ENCODE measurements at regions not wholly inside any gene's neighbourhood (a gene's known extent, or its start where the extent isn't known, plus 50 kb on each side); places are given as distances from the start of the nearest gene placed in this dataset.

GRCh38 chr9:82449986-82450385 lies 461.4 kb downstream of the SPATA31D1 start:
- DNase-seq (ENCODE audit: low spot score), result no peak
- no peak for TF ChIP-seq CTCF (IDR thresholded peaks at IDR 0.05; ENCODE audit: extremely low read depth, insufficient read depth, missing control alignments)
- in situ Hi-C loops (cut with MboI; ENCODE audit: low pct_unique_long_range_greater_than_20kb, low sequenced_read_pairs, unreplicated experiment), result no loop called here

GRCh38 chr9:82454509-82455190 lies 466.1 kb downstream of the SPATA31D1 start:
- TF ChIP-seq CTCF (IDR thresholded peaks at IDR 0.05; ENCODE audit: extremely low read depth, insufficient read depth, missing control alignments), result no peak
- in situ Hi-C loops (cut with MboI; ENCODE audit: low pct_unique_long_range_greater_than_20kb, low sequenced_read_pairs, unreplicated experiment), result no loop called here
- no peak for DNase-seq (ENCODE audit: low spot score)

GRCh38 chr9:82456642-82457041 lies 468.1 kb downstream of the SPATA31D1 start:
- TF ChIP-seq CTCF (IDR thresholded peaks at IDR 0.05; ENCODE audit: extremely low read depth, insufficient read depth, missing control alignments), result no peak
- in situ Hi-C loops (cut with MboI; ENCODE audit: low pct_unique_long_range_greater_than_20kb, low sequenced_read_pairs, unreplicated experiment), result no loop called here
- no peak for DNase-seq (ENCODE audit: low spot score)

GRCh38 chr9:82457298-82457697 lies 468.7 kb downstream of the SPATA31D1 start:
- in situ Hi-C loops (cut with MboI; ENCODE audit: low pct_unique_long_range_greater_than_20kb, low sequenced_read_pairs, unreplicated experiment), result no loop called here
- DNase-seq (ENCODE audit: low spot score), result no peak

GRCh38 chr9:82457891-82458290 lies 469.3 kb downstream of the SPATA31D1 start:
- no peak for DNase-seq (ENCODE audit: low spot score)
- TF ChIP-seq CTCF (IDR thresholded peaks at IDR 0.05; ENCODE audit: extremely low read depth, insufficient read depth, missing control alignments), result no peak
- in situ Hi-C loops (cut with MboI; ENCODE audit: low pct_unique_long_range_greater_than_20kb, low sequenced_read_pairs, unreplicated experiment), result no loop called here

More at GRCh38 chr9:82457298-82457697, 468.7 kb downstream of the SPATA31D1 start:
- no peak for TF ChIP-seq CTCF (IDR thresholded peaks at IDR 0.05; ENCODE audit: extremely low read depth, insufficient read depth, missing control alignments)

GRCh38 chr9:82458296-82458695 lies 469.7 kb downstream of the SPATA31D1 start:
- in situ Hi-C loops (cut with MboI; ENCODE audit: low pct_unique_long_range_greater_than_20kb, low sequenced_read_pairs, unreplicated experiment), result no loop called here
- no peak for TF ChIP-seq CTCF (IDR thresholded peaks at IDR 0.05; ENCODE audit: extremely low read depth, insufficient read depth, missing control alignments)
- DNase-seq (ENCODE audit: low spot score), result no peak

Data from GM13977 (cell line).